ENCODE measurements at regions not wholly inside any gene's neighbourhood (a gene's known extent, or its start where the extent isn't known, plus 50 kb on each side); places are given as distances from the start of the nearest gene placed in this dataset.

GRCh38 chr3:13163848-13164382 lies 90.7 kb upstream of the IQSEC1 start:
- POLR2A ChIA-PET, result no interaction called here

DNA sequence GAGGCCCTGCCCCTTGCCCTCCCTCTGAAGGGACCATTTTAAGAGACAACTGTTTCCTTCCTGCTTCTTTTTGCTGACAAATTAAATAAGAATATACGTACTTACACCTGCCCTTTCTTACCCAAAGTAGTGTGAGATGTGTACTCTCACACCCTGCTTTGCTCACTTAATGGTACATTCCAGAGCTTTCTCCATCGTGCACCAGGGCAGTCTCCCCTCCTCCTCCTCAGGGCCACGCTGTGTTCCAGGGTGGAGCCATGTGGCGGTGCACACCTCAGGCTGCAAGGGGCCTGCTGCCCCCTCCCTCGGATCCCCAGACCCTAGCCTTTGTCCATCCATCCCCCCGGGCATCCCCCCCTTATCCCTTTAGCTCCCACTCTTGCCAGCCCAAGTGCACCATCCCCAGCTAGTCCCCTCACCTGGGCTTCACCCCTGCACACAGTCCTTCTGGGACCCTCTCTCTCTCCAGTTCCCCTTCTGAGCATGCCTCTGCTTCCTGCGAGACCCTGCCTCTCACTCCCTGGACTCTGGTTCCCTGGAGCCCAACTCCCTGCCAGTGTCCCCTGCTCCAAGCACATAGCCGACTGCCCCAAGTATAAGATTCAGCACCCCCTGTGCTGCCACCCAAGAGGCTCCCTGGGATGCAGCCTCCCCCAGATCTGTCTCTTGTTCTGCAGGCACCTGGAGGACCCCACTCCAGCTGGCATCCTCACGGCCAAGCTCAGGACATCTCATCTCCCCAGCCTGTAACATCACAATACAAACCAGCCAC lies 89.5 kb upstream of the IQSEC1 start:
- Histone ChIP-seq H3K4me2 (ENCODE audit: low read length) (no peak overlapping the region), H2AFZ (ENCODE audit: low read length) (no peak overlapping the region), H3K36me3 (ENCODE audit: insufficient read depth, low read length) (no peaks in the 10 kb centered on the region), H3K79me2 (ENCODE audit: insufficient read depth, low read depth, low read length) (no peaks in the 10 kb centered on the region), H3K27ac (ENCODE audit: low read depth, low read length, poor library complexity, severe bottlenecking) (no peak overlapping the region), H3K9me3 (ENCODE audit: low read length) (no peaks in the 10 kb centered on the region), H3K4me3 (ENCODE audit: low read depth, low read length, poor library complexity, severe bottlenecking) (no peak overlapping the region), H3K4me1 (ENCODE audit: insufficient read depth, low read length, poor library complexity, severe bottlenecking) (no peaks in the 10 kb centered on the region), H4K20me1 (ENCODE audit: insufficient read depth, low read length) (no peaks in the 10 kb centered on the region), H3K9me2 (ENCODE audit: insufficient read depth, low read length) (no peaks in the 10 kb centered on the region)
- BruUV-seq (replicated peaks), result no TSS peak
- intact Hi-C loops (cut with micrococcal nuclease; ENCODE audit: unreplicated experiment), result no loop called here
- DNase-seq (ENCODE audit: low spot score), result no peak
- CTCF ChIA-PET (ENCODE audit: unreplicated experiment), result interaction anchor here (0.6 kb wide), 3 partner anchors 13 to 86 kb away, joined by 4 to 11 read pairs (median 6); no protein-coding TSS in a partner anchor
- TF ChIP-seq, protein P1, sequence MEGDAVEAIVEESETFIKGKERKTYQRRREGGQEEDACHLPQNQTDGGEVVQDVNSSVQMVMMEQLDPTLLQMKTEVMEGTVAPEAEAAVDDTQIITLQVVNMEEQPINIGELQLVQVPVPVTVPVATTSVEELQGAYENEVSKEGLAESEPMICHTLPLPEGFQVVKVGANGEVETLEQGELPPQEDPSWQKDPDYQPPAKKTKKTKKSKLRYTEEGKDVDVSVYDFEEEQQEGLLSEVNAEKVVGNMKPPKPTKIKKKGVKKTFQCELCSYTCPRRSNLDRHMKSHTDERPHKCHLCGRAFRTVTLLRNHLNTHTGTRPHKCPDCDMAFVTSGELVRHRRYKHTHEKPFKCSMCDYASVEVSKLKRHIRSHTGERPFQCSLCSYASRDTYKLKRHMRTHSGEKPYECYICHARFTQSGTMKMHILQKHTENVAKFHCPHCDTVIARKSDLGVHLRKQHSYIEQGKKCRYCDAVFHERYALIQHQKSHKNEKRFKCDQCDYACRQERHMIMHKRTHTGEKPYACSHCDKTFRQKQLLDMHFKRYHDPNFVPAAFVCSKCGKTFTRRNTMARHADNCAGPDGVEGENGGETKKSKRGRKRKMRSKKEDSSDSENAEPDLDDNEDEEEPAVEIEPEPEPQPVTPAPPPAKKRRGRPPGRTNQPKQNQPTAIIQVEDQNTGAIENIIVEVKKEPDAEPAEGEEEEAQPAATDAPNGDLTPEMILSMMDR (conservative IDR thresholded peaks at IDR 0.05; ENCODE audit: low read length), result no peak
- no peak for TF ChIP-seq EZH2phosphoT487 (IDR thresholded peaks at IDR 0.05; ENCODE audit: borderline replicate concordance, low read depth, low read length)
- POLR2A ChIA-PET, result no interaction called here

More at GRCh38 chr3:13163848-13164382, 90.7 kb upstream of the IQSEC1 start:
- Histone ChIP-seq H3K79me2 (ENCODE audit: insufficient read depth, low read depth, low read length) (no peaks in the 10 kb centered on the region), H3K9me3 (ENCODE audit: low read length) (no peaks in the 10 kb centered on the region), H3K4me1 (ENCODE audit: insufficient read depth, low read length, poor library complexity, severe bottlenecking) (no peaks in the 10 kb centered on the region), H3K9me2 (ENCODE audit: insufficient read depth, low read length) (no peaks in the 10 kb centered on the region), H3K27ac (ENCODE audit: low read depth, low read length, poor library complexity, severe bottlenecking) (no peak overlapping the region), H3K36me3 (ENCODE audit: insufficient read depth, low read length) (no peaks in the 10 kb centered on the region), H2AFZ (ENCODE audit: low read length) (no peak overlapping the region), H4K20me1 (ENCODE audit: insufficient read depth, low read length) (no peaks in the 10 kb centered on the region), H3K4me3 (ENCODE audit: low read depth, low read length, poor library complexity, severe bottlenecking) (no peak overlapping the region), H3K4me2 (ENCODE audit: low read length) (no peak overlapping the region)
- no peak for TF ChIP-seq EZH2phosphoT487 (IDR thresholded peaks at IDR 0.05; ENCODE audit: borderline replicate concordance, low read depth, low read length)
- TF ChIP-seq, protein P1 (conservative IDR thresholded peaks at IDR 0.05; ENCODE audit: low read length), result no peak
- no peak for DNase-seq (ENCODE audit: low spot score)
- intact Hi-C loops (cut with micrococcal nuclease; ENCODE audit: unreplicated experiment), result no loop called here
- BruUV-seq (replicated peaks), result no TSS peak
- CTCF ChIA-PET (ENCODE audit: unreplicated experiment), result no interaction called here

All from OCI-LY7 (cell line).